C4-2B (cell line): ENCODE measurements at regions not wholly inside any gene's neighbourhood (a gene's known extent, or its start where the extent isn't known, plus 50 kb on each side); places are given as distances from the start of the nearest gene placed in this dataset.

Experiments used
- CTCF ChIP-seq: fragments of 450-650 bp; conservative IDR thresholded peaks from 2 replicates; pipeline ENCODE4 v1.5.1; 2017; ENCODE audit warnings: mild to moderate bottlenecking
- ZFX ChIP-seq: fragments of 450-650 bp; IDR thresholded peaks from 2 replicates; pipeline ENCODE4 v1.6.1; 2017

GRCh38 chr2:53252115-53252514 is 515.5 kb upstream of the CHAC2 start:
- TF ChIP-seq CTCF (no peak), ZFX (no peak)
